H1 (cell line): ENCODE measurements at regions not wholly inside any gene's neighbourhood (a gene's known extent, or its start where the extent isn't known, plus 50 kb on each side); places are given as distances from the start of the nearest gene placed in this dataset.

ENCODE experiments used
- CTCF ChIA-PET: fragments of 300-600 bp; sonication (Branson Sonifier 250); formaldehyde crosslinking; loops from one replicate; lab custom pipeline; 2021; ENCODE audit not compliant: partially characterized antibody; lab: Charles Lee
- POLR2A ChIA-PET: fragments of 300-600 bp; sonication (Branson Sonifier 250); formaldehyde crosslinking; loops from one replicate; lab custom pipeline; 2021; ENCODE audit warnings: inconsistent platforms; ENCODE audit not compliant: partially characterized antibody; lab: Charles Lee
- DNase-seq, 2 experiments: peaks; one replicate each; pipeline versions ENCODE4 v3.0.0 to v3.0.0-alpha.2; 2010 to 2022; ENCODE audit warnings: low spot score in 2 of 2, low read depth in 1 of 2, mixed read lengths in 1 of 2
- FAIRE-seq: peaks from 2 replicates; lab custom pipeline; 2011; peaks lifted over from hg19 to GRCh38; lab: Jason Lieb, UNC
- H2AFZ ChIP-seq: 2 replicates; pipeline ENCODE4 v1.8.1; 2012; ENCODE audit warnings: low read length, inconsistent platforms
- H2AK5ac ChIP-seq: 2 replicates; pipeline ENCODE4 v1.6.1; 2013; ENCODE audit warnings: low read depth, low read length
- H2BK120ac ChIP-seq: replicated peaks from 2 replicates; pipeline ENCODE3; 2013; ENCODE audit warnings: low read depth, low read length, inconsistent platforms
- H2BK12ac ChIP-seq: 2 replicates; pipeline ENCODE4 v1.6.1; 2013; ENCODE audit warnings: low read depth, low read length
- H2BK15ac ChIP-seq: 2 replicates; pipeline ENCODE4 v1.6.1; 2013; ENCODE audit warnings: low read length
- H2BK20ac ChIP-seq: 2 replicates; pipeline ENCODE4 v1.6.1; 2013; ENCODE audit warnings: low read length
- H2BK5ac ChIP-seq: 2 replicates; pipeline ENCODE4 v1.6.1; 2013; ENCODE audit warnings: low read depth, low read length
- H3K14ac ChIP-seq: 2 replicates; pipeline ENCODE4 v1.6.1; 2013; ENCODE audit warnings: inconsistent platforms; ENCODE audit not compliant: insufficient read length
- H3K18ac ChIP-seq: 2 replicates; pipeline ENCODE4 v1.6.1; 2013; ENCODE audit warnings: low read length; ENCODE audit errors: extremely low read depth
- H3K23ac ChIP-seq: 2 replicates; pipeline ENCODE4 v1.6.1; 2013; ENCODE audit warnings: inconsistent platforms; ENCODE audit not compliant: insufficient read length
- H3K23me2 ChIP-seq: 2 replicates; pipeline ENCODE4 v1.6.1; 2013; ENCODE audit warnings: low read depth, low read length
- H3K27ac ChIP-seq: 2 replicates; pipeline ENCODE4 v1.6.1; 2011; ENCODE audit warnings: low read depth, low read length, inconsistent platforms
- H3K27me3 ChIP-seq, 4 experiments: replicated peaks in 1 of 4; 1 replicate in 1 of 4; 2 replicates in 3 of 4; pipeline versions ENCODE4 v1.6.1 to v1.8.1; 2011 to 2013; ENCODE audit warnings: low read length in 3 of 4, mild to moderate bottlenecking in 3 of 4, inconsistent platforms in 2 of 4, mixed read lengths in 2 of 4, moderate library complexity in 1 of 4; ENCODE audit not compliant: control insufficient read depth in 3 of 4, insufficient read depth in 3 of 4; ENCODE audit errors: extremely low read depth in 1 of 4
- H3K36me3 ChIP-seq, 4 experiments: 2 replicates each; pipeline versions ENCODE4 v1.6.1 to v1.8.1; 2011 to 2013; ENCODE audit warnings: mild to moderate bottlenecking in 4 of 4, low read length in 3 of 4, moderate library complexity in 2 of 4, control low read depth in 1 of 4, inconsistent platforms in 1 of 4; ENCODE audit not compliant: insufficient read depth in 4 of 4, control insufficient read depth in 2 of 4
- H3K4ac ChIP-seq: replicated peaks from 2 replicates; pipeline ENCODE3; 2013; ENCODE audit warnings: low read length, low read depth, mixed read lengths, inconsistent platforms; ENCODE audit not compliant: insufficient read length
- H3K4me1 ChIP-seq, 4 experiments: replicated peaks in 1 of 4; 1 replicate in 1 of 4; 2 replicates in 3 of 4; pipeline versions ENCODE4 v1.6.1 to v1.8.1; 2011 to 2013; ENCODE audit warnings: low read length in 3 of 4, inconsistent platforms in 2 of 4, mixed read lengths in 1 of 4; ENCODE audit not compliant: insufficient read depth in 4 of 4, control insufficient read depth in 3 of 4
- H3K4me2 ChIP-seq, 2 experiments: 2 replicates each; pipeline versions ENCODE4 v1.6.1 to v1.8.1; 2011 to 2013; ENCODE audit warnings: low read depth in 2 of 2, low read length in 2 of 2, control low read depth in 1 of 2, inconsistent platforms in 1 of 2, mild to moderate bottlenecking in 1 of 2; ENCODE audit not compliant: insufficient read depth in 1 of 2
- H3K4me3 ChIP-seq, 4 experiments: fragments of 200-600, 300-600 bp in 1 of 4; sonication (generic), shearing (Covaris generic), sonication (Bioruptor Twin) in 1 of 4; 2 replicates each; pipeline versions ENCODE4 v1.5.1 to v1.8.1; 2011 to 2016; ENCODE audit warnings: low read length in 4 of 4, low read depth in 3 of 4, control low read depth in 2 of 4, inconsistent platforms in 2 of 4, mild to moderate bottlenecking in 2 of 4, mixed read lengths in 1 of 4, moderate library complexity in 1 of 4; ENCODE audit not compliant: insufficient read depth in 2 of 4; ENCODE audit errors: extremely low read depth in 1 of 4
- H3K56ac ChIP-seq: replicated peaks from 2 replicates; pipeline ENCODE3; 2013; ENCODE audit warnings: low read depth, mild to moderate bottlenecking, mixed read lengths, low read length, inconsistent platforms; ENCODE audit not compliant: insufficient read length
- H3K79me1 ChIP-seq: 2 replicates; pipeline ENCODE4 v1.6.1; 2013; ENCODE audit warnings: low read depth, low read length, control low read depth
- H3K79me2 ChIP-seq, 2 experiments: 2 replicates each; pipeline versions ENCODE4 v1.6.1 to v1.8.1; 2012 to 2013; ENCODE audit warnings: low read length in 2 of 2, mild to moderate bottlenecking in 2 of 2, inconsistent platforms in 1 of 2; ENCODE audit not compliant: insufficient read depth in 2 of 2, control insufficient read depth in 1 of 2
- H3K9ac ChIP-seq, 4 experiments: replicated peaks in 1 of 4; 1 replicate in 1 of 4; 2 replicates in 3 of 4; pipeline versions ENCODE4 v1.6.1 to v1.8.1; 2011 to 2013; ENCODE audit warnings: low read depth in 3 of 4, low read length in 3 of 4, control low read depth in 2 of 4, mild to moderate bottlenecking in 2 of 4, moderate library complexity in 2 of 4, inconsistent platforms in 1 of 4; ENCODE audit errors: extremely low read depth in 1 of 4
- H3K9me3 ChIP-seq, 2 experiments: 2 replicates each; pipeline versions ENCODE4 v1.6.1 to v1.8.1; 2012 to 2013; ENCODE audit warnings: mild to moderate bottlenecking in 2 of 2, moderate library complexity in 2 of 2, control low read depth in 1 of 2, inconsistent platforms in 1 of 2, low read depth in 1 of 2, low read length in 1 of 2, mixed read lengths in 1 of 2; ENCODE audit not compliant: insufficient read depth in 2 of 2
- H4K20me1 ChIP-seq, 2 experiments: replicated peaks in 1 of 2; 2 replicates each; pipeline versions ENCODE3 to v1.8.1; 2011 to 2013; ENCODE audit warnings: inconsistent platforms in 2 of 2, low read length in 2 of 2, mild to moderate bottlenecking in 1 of 2; ENCODE audit not compliant: insufficient read depth in 2 of 2, control insufficient read depth in 1 of 2
- H4K5ac ChIP-seq: 2 replicates; pipeline ENCODE4 v1.6.1; 2013; ENCODE audit warnings: low read length, low read depth, mixed read lengths, inconsistent platforms; ENCODE audit not compliant: insufficient read length
- H4K8ac ChIP-seq: 2 replicates; pipeline ENCODE4 v1.8.0; 2013; ENCODE audit warnings: mild to moderate bottlenecking, moderate library complexity, low read length, inconsistent platforms; ENCODE audit not compliant: insufficient read depth; ENCODE audit errors: extremely low read depth
- H4K91ac ChIP-seq: replicated peaks from 2 replicates; pipeline ENCODE3; 2013; ENCODE audit warnings: low read length, mixed read lengths, inconsistent platforms; ENCODE audit not compliant: insufficient read length
- BRCA1 ChIP-seq: IDR thresholded peaks from 2 replicates; pipeline ENCODE4 v1.6.1; 2012; ENCODE audit warnings: low read depth, low read length, improper control_type of control experiment
- RXRA ChIP-seq: IDR thresholded peaks from 2 replicates; pipeline ENCODE4 v1.6.1; 2011; ENCODE audit warnings: low read depth, mild to moderate bottlenecking, low read length, moderate library complexity; ENCODE audit not compliant: insufficient read depth
- SIN3A ChIP-seq, 2 experiments: IDR thresholded peaks in 1 of 2; conservative IDR thresholded peaks in 1 of 2; 2 replicates each; pipeline ENCODE4 v1.6.1; 2011 to 2012; ENCODE audit warnings: low read length in 2 of 2, improper control_type of control experiment in 1 of 2, low read depth in 1 of 2, mild to moderate bottlenecking in 1 of 2
- WGBS, 2 experiments: shearing (Covaris generic) in 1 of 2; methylation state at CpG; one replicate each; pipeline versions ENCODE4 v1.1.6 to v1.1.7; 2013 to 2015; ENCODE audit warnings: low lambda C conversion rate in 2 of 2, mixed read lengths in 2 of 2, inconsistent platforms in 1 of 2, low coverage in 1 of 2, missing lambda C conversion rate in 1 of 2; ENCODE audit not compliant: insufficient replicate concordance in 2 of 2, insufficient coverage in 1 of 2, insufficient read length in 1 of 2; ENCODE audit errors: extremely low coverage in 1 of 2, missing lambda C conversion rate in 1 of 2; 5-methylcytosine and 5-hydroxymethylcytosine counted together

GRCh38 chr11:107221748-107222285, 203.5 kb upstream of the GUCY1A2 start:
- Histone ChIP-seq H4K8ac (no peak overlapping the region), H4K91ac (no peak overlapping the region), H3K9me3 (no peaks in the 10 kb centered on the region), H3K79me2 (no peaks in the 10 kb centered on the region), H2BK15ac (no peak overlapping the region), H3K56ac (no peak overlapping the region), H2AFZ (no peak overlapping the region), H2BK120ac (no peak overlapping the region), H3K4ac (no peak overlapping the region), H4K5ac (no peak overlapping the region), H3K27ac (no peak overlapping the region), H3K23ac (no peak overlapping the region), H2BK20ac (no peak overlapping the region), H3K4me3 (no peak overlapping the region), H3K79me1 (no peaks in the 10 kb centered on the region), H3K23me2 (no peaks in the 10 kb centered on the region; the same call in 1 of the 2 replicates), H3K18ac (no peak overlapping the region), H3K27me3 (peaks cover 0 to 1% (median 0%) of the 10 kb centered on the region in 4 experiments; a peak in 1 of 7 replicates), H2AK5ac (no peak overlapping the region), H3K36me3 (no peaks in the 10 kb centered on the region), H4K20me1 (peaks cover 0 to 2% of the 10 kb centered on the region in 2 experiments), H2BK5ac (no peak overlapping the region), H2BK12ac (no peak overlapping the region), H3K9ac (no peak overlapping the region), H3K4me2 (no peak overlapping the region), H3K4me1 (no peaks in the 10 kb centered on the region), H3K14ac (no peak overlapping the region)
- POLR2A ChIA-PET: no interaction called here
- DNase-seq: no peak
- CTCF ChIA-PET: interaction anchor here (0.8 to 1.2 kb wide), 2 partner anchors 33 to 190 kb away, joined by 3 read pairs; no protein-coding TSS in a partner anchor
- WGBS, 2 experiments: 83% methylated on average over 4 of the region's 4 CpGs; no CpG with 5 or more reads in 1 of the 2 experiments
- no peak for TF ChIP-seq BRCA1
- no peak for TF ChIP-seq SIN3A (conservative IDR thresholded peaks at IDR 0.05 in 1 of 2, IDR thresholded peaks at IDR 0.05 in 1 of 2; ENCODE audit: low read depth in 1 of 2, low read length in 2 of 2)
- TF ChIP-seq RXRA: no peak
- no peak for FAIRE-seq
